Neural cell (in vitro differentiated cells): ENCODE measurements at regions not wholly inside any gene's neighbourhood (a gene's known extent, or its start where the extent isn't known, plus 50 kb on each side); places are given as distances from the start of the nearest gene placed in this dataset.

ENCODE experiments used
- H2AFZ ChIP-seq: fragments of 200-600, 300-800 bp; sonication (generic), shearing (Covaris generic); 2 replicates; pipeline ENCODE4 v1.6.0; 2014; ENCODE audit warnings: low read depth, mild to moderate bottlenecking, antibody characterized with exemption, low read length, moderate library complexity
- H3F3A ChIP-seq: fragments of 200-600 bp; shearing (Covaris generic); 2 replicates; pipeline ENCODE4 v1.6.1; 2016; ENCODE audit warnings: mild to moderate bottlenecking, moderate library complexity, mixed read lengths, antibody characterized with exemption, low read length; ENCODE audit not compliant: insufficient read depth, poor library complexity, severe bottlenecking
- H3K27ac ChIP-seq: fragments of 200-600, 300-800 bp; sonication (generic), shearing (Covaris generic); 2 replicates; pipeline ENCODE4 v1.5.1; 2014; ENCODE audit warnings: mild to moderate bottlenecking, low read length, moderate library complexity
- H3K27me3 ChIP-seq: fragments of 300-800, 200-600 bp; sonication (generic), shearing (Covaris generic); 2 replicates; pipeline ENCODE4 v1.6.0; 2014; ENCODE audit warnings: mild to moderate bottlenecking, low read depth, low read length, moderate library complexity; ENCODE audit not compliant: insufficient read depth
- H3K36me3 ChIP-seq: fragments of 300-800, 200-600 bp; sonication (generic), shearing (Covaris generic); 2 replicates; pipeline ENCODE4 v1.5.1; 2014; ENCODE audit warnings: mild to moderate bottlenecking, antibody characterized with exemption, low read length, moderate library complexity; ENCODE audit not compliant: insufficient read depth
- H3K4me2 ChIP-seq: fragments of 300-800, 200-600 bp; sonication (generic), shearing (Covaris generic); 2 replicates; pipeline ENCODE4 v1.6.0; 2014; ENCODE audit warnings: mild to moderate bottlenecking, low read length
- H3K4me3 ChIP-seq: fragments of 300-800, 200-600 bp; sonication (generic), shearing (Covaris generic); 2 replicates; pipeline ENCODE4 v1.5.1; 2014; ENCODE audit warnings: mild to moderate bottlenecking, low read length, moderate library complexity
- H3K79me2 ChIP-seq: fragments of 200-600 bp; shearing (Covaris generic); replicated peaks from 2 replicates; pipeline ENCODE4 v1.6.0; 2014; ENCODE audit warnings: mild to moderate bottlenecking, low read length, moderate library complexity; ENCODE audit not compliant: insufficient read depth
- H3K9ac ChIP-seq: fragments of 300-800, 200-600 bp; sonication (generic), shearing (Covaris generic); 2 replicates; pipeline ENCODE4 v1.6.1; 2016; ENCODE audit warnings: mild to moderate bottlenecking, low read length, mixed read lengths
- H3K9me2 ChIP-seq: fragments of 200-600 bp; shearing (Covaris generic); 2 replicates; pipeline ENCODE4 v1.6.1; 2016; ENCODE audit warnings: mild to moderate bottlenecking, low read length, mixed read lengths; ENCODE audit not compliant: insufficient read depth
- H3K9me3 ChIP-seq: fragments of 200-600, 300-800 bp; sonication (generic), shearing (Covaris generic); 2 replicates; pipeline ENCODE4 v1.6.1; 2016; ENCODE audit warnings: mild to moderate bottlenecking, mixed run types, low read length, moderate library complexity, mixed read lengths
- H4K20me1 ChIP-seq: fragments of 200-600 bp; shearing (Covaris generic); 2 replicates; pipeline ENCODE4 v1.6.1; 2016; ENCODE audit warnings: mild to moderate bottlenecking, mixed run types; ENCODE audit not compliant: insufficient read depth
- CTCF ChIP-seq: fragments of 450-650 bp; IDR thresholded peaks from 2 replicates; pipeline ENCODE4 v1.5.1; 2014; ENCODE audit warnings: antibody characterized with exemption, mild to moderate bottlenecking, moderate library complexity; ENCODE audit not compliant: poor library complexity, severe bottlenecking
- EP300 ChIP-seq: fragments of 450-650 bp; conservative IDR thresholded peaks from 2 replicates; pipeline ENCODE4 v1.6.1; 2014; ENCODE audit warnings: antibody characterized with exemption, mild to moderate bottlenecking, moderate library complexity; ENCODE audit not compliant: poor library complexity, severe bottlenecking
- EZH2 ChIP-seq: fragments of 200-600, 300-800 bp; shearing (Covaris generic), sonication (generic); IDR thresholded peaks from 2 replicates; pipeline ENCODE4 v1.6.1; 2014; ENCODE audit warnings: antibody characterized with exemption, low read length, borderline replicate concordance, mild to moderate bottlenecking; ENCODE audit not compliant: insufficient read depth, poor library complexity, severe bottlenecking
- MXI1 ChIP-seq: fragments of 450-650 bp; conservative IDR thresholded peaks from 2 replicates; pipeline ENCODE4 v1.6.1; 2014; ENCODE audit warnings: antibody characterized with exemption, mild to moderate bottlenecking; ENCODE audit not compliant: poor library complexity, severe bottlenecking
- POLR2AphosphoS5 ChIP-seq: IDR thresholded peaks from 2 replicates; pipeline ENCODE4 v1.6.1; 2012
- RAD21 ChIP-seq: fragments of 450-650 bp; conservative IDR thresholded peaks from 2 replicates; pipeline ENCODE4 v1.6.1; 2014; ENCODE audit warnings: antibody characterized with exemption, mild to moderate bottlenecking, moderate library complexity
- REST ChIP-seq: IDR thresholded peaks from 2 replicates; pipeline ENCODE4 v1.6.1; 2012; ENCODE audit warnings: borderline replicate concordance
- SMC3 ChIP-seq: fragments of 450-650 bp; conservative IDR thresholded peaks from 2 replicates; pipeline ENCODE4 v1.6.1; 2014; ENCODE audit warnings: antibody characterized with exemption, mild to moderate bottlenecking, moderate library complexity; ENCODE audit not compliant: poor library complexity
- TAF1 ChIP-seq: IDR thresholded peaks from 2 replicates; pipeline ENCODE4 v1.6.1; 2012; ENCODE audit warnings: low read depth

DNA sequence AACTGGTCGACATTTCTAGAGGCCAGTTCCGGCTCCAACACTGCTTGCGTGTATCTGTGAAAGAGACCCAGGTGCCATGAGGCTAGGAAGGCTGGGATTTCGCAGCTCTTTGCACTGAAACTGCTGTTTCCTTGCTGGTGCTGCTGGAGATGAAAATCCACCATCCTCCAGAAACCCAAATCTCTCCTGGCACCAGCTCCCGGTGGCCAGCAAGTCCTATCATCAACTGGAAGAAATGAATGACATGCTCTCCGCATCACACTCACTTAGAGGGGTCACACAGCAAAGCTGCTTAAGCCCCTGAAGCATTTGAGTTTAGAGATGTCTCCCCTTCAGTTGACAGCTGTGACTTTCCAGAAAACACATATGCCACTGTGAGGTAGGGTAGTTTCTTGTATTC is 471.8 kb upstream of the PROK2 start:
- H3K27me3 ChIP-seq = no peaks in the 10 kb centered on the region
- H3K27ac ChIP-seq = no peak overlapping the region
- no peak overlapping the region for H3K4me2 ChIP-seq
- no peaks in the 10 kb centered on the region for H3F3A ChIP-seq
- no peaks in the 10 kb centered on the region for H3K9me3 ChIP-seq
- H3K9me2 ChIP-seq = no peaks in the 10 kb centered on the region
- H3K4me3 ChIP-seq = no peak overlapping the region
- no peak overlapping the region for H3K9ac ChIP-seq
- H2AFZ ChIP-seq = no peak overlapping the region
- no peaks in the 10 kb centered on the region for H3K79me2 ChIP-seq
- no peaks in the 10 kb centered on the region for H4K20me1 ChIP-seq
- H3K36me3 ChIP-seq = no peaks in the 10 kb centered on the region
- TF ChIP-seq EZH2 (no peak), EP300 (no peak), TAF1 (no peak)

DNA sequence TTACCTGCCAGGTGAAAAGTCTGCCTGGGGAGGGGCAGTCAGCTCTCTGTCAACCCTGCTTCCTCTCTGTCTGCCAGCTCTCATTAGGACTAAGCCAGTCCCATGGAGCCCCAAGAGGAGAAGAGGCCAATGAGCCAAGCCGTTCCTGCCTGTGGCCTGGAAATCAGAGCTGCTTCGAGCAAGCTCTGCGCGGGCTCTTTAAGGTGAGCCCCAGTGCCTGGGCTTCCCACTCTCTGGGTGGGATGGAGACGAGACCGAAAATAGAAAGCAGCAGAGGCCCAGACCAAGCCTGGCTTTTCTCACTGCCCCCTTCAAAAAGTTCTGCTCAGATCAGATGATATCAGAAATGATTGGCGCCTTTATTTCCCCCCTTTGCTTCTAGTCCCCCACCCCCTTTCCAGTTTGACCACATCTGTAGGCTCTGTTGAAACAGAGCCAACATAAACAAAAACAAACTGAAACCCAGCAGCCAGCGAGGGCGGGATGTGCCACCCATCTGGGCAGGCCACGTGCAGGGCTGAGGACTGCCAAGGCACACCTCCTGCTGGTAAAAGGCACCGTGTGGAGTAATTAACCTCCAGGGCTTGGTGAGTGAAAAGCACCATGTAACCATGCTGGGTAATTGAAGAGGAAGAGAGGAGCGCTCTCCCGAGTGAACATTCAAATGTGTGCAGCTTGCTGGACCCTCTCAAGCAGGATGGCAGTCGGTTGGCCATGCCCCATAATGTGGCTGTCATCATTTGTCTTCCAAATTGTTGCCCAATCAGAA is 471.0 kb upstream of the PROK2 start:
- Histone ChIP-seq H3K9ac (no peak overlapping the region), H3K9me3 (no peaks in the 10 kb centered on the region), H2AFZ (no peak overlapping the region), H3K4me2 (no peak overlapping the region), H3F3A (no peaks in the 10 kb centered on the region), H3K79me2 (no peaks in the 10 kb centered on the region), H3K27ac (no peak overlapping the region), H3K9me2 (no peaks in the 10 kb centered on the region), H3K27me3 (no peaks in the 10 kb centered on the region), H4K20me1 (no peaks in the 10 kb centered on the region), H3K36me3 (no peaks in the 10 kb centered on the region), H3K4me3 (no peak overlapping the region)
- TF ChIP-seq TAF1 (no peak), CTCF (no peak), EP300 (no peak), POLR2AphosphoS5 (no peak), RAD21 (no peak), REST (no peak), MXI1 (no peak), SMC3 (no peak), EZH2 (no peak)
